K562 (cell line): ENCODE measurements at regions not wholly inside any gene's neighbourhood (a gene's known extent, or its start where the extent isn't known, plus 50 kb on each side); places are given as distances from the start of the nearest gene placed in this dataset.
A peak's percentile ranks its signal among the peaks of the same experiment; 100 is the strongest.
"Not testable (repeated sequence)": the region's sequence is repeated elsewhere in the genome, so short reads cannot be mapped to it uniquely, and the experiment has no call there.

Experiments
- ATAC-seq: fragments of 200-7000 bp; cut with Tn5 transposase; 3 replicates; pipeline ENCODE4 v1.9.1; 2020; ENCODE audit warnings: moderate library complexity
- BruUV-seq: library from RNA; stranded (reverse); fragments of 400-500 nt; replicated peaks from 2 replicates; lab custom pipeline; 2021; lab: Mats Ljungman, UMichigan
- CTCF ChIA-PET: fragments of 300-600 bp; formaldehyde crosslinking; extraction: SDS; loops from one replicate; lab custom pipeline; 2021; ENCODE audit warnings: low intra/inter-chr PET ratio; lab: Yijun Ruan, JAX
- POLR2A ChIA-PET: fragments of 300-600, 350-650 bp; sonication (Branson Sonifier 250); formaldehyde crosslinking; extraction: SDS; loops from one replicate; lab custom pipeline; 2021; ENCODE audit warnings: antibody characterized with exemption, inconsistent platforms; lab: Yijun Ruan, JAX
- DNase-seq, 4 experiments: peaks; one replicate each; pipeline versions ENCODE4 v3.0.0 to v3.0.0-alpha.2; 2011 to 2018; ENCODE audit warnings: low spot score in 3 of 4, mixed read lengths in 3 of 4; ENCODE audit errors: extremely low read depth in 1 of 4
- FAIRE-seq: peaks from 2 replicates; lab custom pipeline; 2011; peaks lifted over from hg19 to GRCh38; lab: Jason Lieb, UNC
- H2AFZ ChIP-seq: 2 replicates; pipeline ENCODE4 v1.6.0; 2011; ENCODE audit warnings: low read depth, low read length, control low read depth, inconsistent platforms
- H3K27ac ChIP-seq: fragments of 200-600 bp; 3 replicates; pipeline ENCODE4 v1.8.0; 2011; ENCODE audit warnings: low read depth, mild to moderate bottlenecking, control low read depth, inconsistent platforms, low read length, moderate library complexity, mixed read lengths; ENCODE audit errors: extremely low read depth
- H3K27me3 ChIP-seq, 2 experiments: fragments of 300-600 bp in 1 of 2; 2 replicates in 1 of 2; 3 replicates in 1 of 2; pipeline versions ENCODE4 v1.6.0 to v1.8.0; 2011; ENCODE audit warnings: inconsistent platforms in 2 of 2, low read length in 2 of 2, mild to moderate bottlenecking in 1 of 2, mixed read lengths in 1 of 2, moderate library complexity in 1 of 2; ENCODE audit not compliant: control insufficient read depth in 2 of 2, insufficient read depth in 2 of 2
- H3K36me3 ChIP-seq: fragments of 300-600 bp; 3 replicates; pipeline ENCODE4 v1.8.0; 2011; ENCODE audit warnings: mild to moderate bottlenecking, low read length, inconsistent platforms; ENCODE audit not compliant: control insufficient read depth, insufficient read depth
- H3K4me1 ChIP-seq, 2 experiments: fragments of 200-600 bp in 1 of 2; replicated peaks in 1 of 2; 2 replicates in 1 of 2; 3 replicates in 1 of 2; pipeline versions ENCODE4 v1.5.1 to v1.8.0; 2011; ENCODE audit warnings: inconsistent platforms in 2 of 2, low read length in 2 of 2, mild to moderate bottlenecking in 1 of 2, mixed read lengths in 1 of 2, moderate library complexity in 1 of 2; ENCODE audit not compliant: control insufficient read depth in 2 of 2, insufficient read depth in 2 of 2
- H3K4me2 ChIP-seq: 2 replicates; pipeline ENCODE4 v1.6.1; 2011; ENCODE audit warnings: low read length, control low read depth, inconsistent platforms, mixed read lengths; ENCODE audit not compliant: insufficient read depth
- H3K4me3 ChIP-seq: fragments of 200-600 bp; sonication (generic), shearing (Covaris generic); 2 replicates; pipeline ENCODE4 v1.5.1; 2016; ENCODE audit warnings: control low read depth, inconsistent platforms
- H3K79me2 ChIP-seq: fragments of 200-600 bp; 3 replicates; pipeline ENCODE4 v1.8.0; 2011; ENCODE audit warnings: low read length, inconsistent platforms; ENCODE audit not compliant: control insufficient read depth, insufficient read depth
- H3K9ac ChIP-seq, 2 experiments: 2 replicates each; pipeline versions ENCODE4 v1.6.0 to v1.6.1; 2011; ENCODE audit warnings: low read depth in 2 of 2, low read length in 2 of 2, control low read depth in 1 of 2, inconsistent platforms in 1 of 2, mild to moderate bottlenecking in 1 of 2, mixed read lengths in 1 of 2; ENCODE audit not compliant: insufficient read depth in 1 of 2
- H3K9me1 ChIP-seq: one replicate; pipeline ENCODE4 v1.6.0; 2011; ENCODE audit warnings: inconsistent platforms, mild to moderate bottlenecking, low read length, moderate library complexity; ENCODE audit not compliant: control insufficient read depth, insufficient read depth
- H3K9me3 ChIP-seq: replicated peaks from 2 replicates; pipeline ENCODE4 v1.5.1; 2011; ENCODE audit warnings: low read depth, low read length, inconsistent platforms; ENCODE audit not compliant: control insufficient read depth, insufficient read depth
- H4K20me1 ChIP-seq: replicated peaks from 2 replicates; pipeline ENCODE4 v1.6.1; 2011; ENCODE audit warnings: low read length, inconsistent platforms, mixed read lengths; ENCODE audit not compliant: control insufficient read depth, insufficient read depth
- CEBPB ChIP-seq: fragments of 450-650 bp; IDR thresholded peaks from 2 replicates; pipeline ENCODE4 v1.6.1; 2016; ENCODE audit warnings: missing genetic modification characterization, missing compliant biosample characterization
- POLR2A ChIP-seq: fragments of 450-650 bp; conservative IDR thresholded peaks from 2 replicates; pipeline ENCODE4 v1.6.1; 2016
- WGBS: fragments of 100-300 bp; shearing (Covaris generic); methylation state at CpG from one replicate; pipeline ENCODE4 v1.1.6; 2016; ENCODE audit warnings: low coverage, mixed read lengths; ENCODE audit not compliant: insufficient coverage; ENCODE audit errors: missing lambda C conversion rate; 5-methylcytosine and 5-hydroxymethylcytosine counted together
- in situ Hi-C: fragments of 300-500 bp; cut with MboI; formaldehyde crosslinking; loops from 4 replicates; pipeline ENCODE4 v1.15.0; 2018; ENCODE audit warnings: inconsistent platforms, mixed read lengths
- intact Hi-C: fragments of 100-400 bp; cut with micrococcal nuclease; formaldehyde crosslinking; loops from 2 replicates; pipeline ENCODE4 v1.14.2; 2022
- TF ChIP-seq, protein P1 (sequence below): fragments of 450-650 bp; IDR thresholded peaks from 2 replicates; pipeline ENCODE4 v1.6.1; 2016
- TF ChIP-seq, protein P2 (sequence below), 2 experiments: fragments of 450-650 bp in 1 of 2; sonication (generic) in 1 of 2; formaldehyde crosslinking in 1 of 2; IDR thresholded peaks in 1 of 2; conservative IDR thresholded peaks in 1 of 2; 2 replicates each; pipeline versions ENCODE4 v1.6.1 to v1.8.1; 2016 to 2023; ENCODE audit warnings: mild to moderate bottlenecking in 2 of 2, moderate library complexity in 2 of 2, inconsistent platforms in 1 of 2, missing genetic modification reagents in 1 of 2

DNA sequence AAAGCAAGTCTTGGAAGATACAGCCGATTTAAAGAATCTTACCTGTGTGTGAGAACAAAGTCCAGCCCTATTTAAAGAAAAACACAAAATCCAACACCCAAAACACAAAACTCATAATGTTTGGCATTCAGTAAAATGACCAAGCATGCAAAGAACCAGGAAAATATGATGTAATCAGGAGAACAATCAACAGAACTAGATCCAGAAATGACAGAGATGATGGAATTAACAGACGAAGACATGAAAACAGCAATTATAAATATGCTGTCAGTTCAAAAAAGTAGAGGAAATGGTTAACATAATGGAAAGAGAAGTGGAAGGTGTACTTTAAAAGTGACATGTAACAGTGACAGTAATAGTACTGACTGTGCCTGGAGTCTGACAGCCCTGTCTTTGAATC is 56.1 kb upstream of the ERV3-1 start:
- 0 out of 3 replicates have a peak, but pooled peaks have one; percentile 30 for ATAC-seq
- H3K27ac ChIP-seq, H3K9ac ChIP-seq, BruUV-seq, CTCF ChIA-PET, H2AFZ ChIP-seq, H3K4me3 ChIP-seq, intact Hi-C loops, H3K27me3 ChIP-seq, DNase-seq, H3K4me1 ChIP-seq, H3K9me3 ChIP-seq, H3K79me2 ChIP-seq, H4K20me1 ChIP-seq, H3K9me1 ChIP-seq, FAIRE-seq, POLR2A ChIA-PET, H3K4me2 ChIP-seq: not testable (repeated sequence)
- TF ChIP-seq, protein P1, sequence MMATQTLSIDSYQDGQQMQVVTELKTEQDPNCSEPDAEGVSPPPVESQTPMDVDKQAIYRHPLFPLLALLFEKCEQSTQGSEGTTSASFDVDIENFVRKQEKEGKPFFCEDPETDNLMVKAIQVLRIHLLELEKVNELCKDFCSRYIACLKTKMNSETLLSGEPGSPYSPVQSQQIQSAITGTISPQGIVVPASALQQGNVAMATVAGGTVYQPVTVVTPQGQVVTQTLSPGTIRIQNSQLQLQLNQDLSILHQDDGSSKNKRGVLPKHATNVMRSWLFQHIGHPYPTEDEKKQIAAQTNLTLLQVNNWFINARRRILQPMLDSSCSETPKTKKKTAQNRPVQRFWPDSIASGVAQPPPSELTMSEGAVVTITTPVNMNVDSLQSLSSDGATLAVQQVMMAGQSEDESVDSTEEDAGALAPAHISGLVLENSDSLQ = 0 out of 2 replicates have a peak, but pooled peaks have one; percentile 8
- TF ChIP-seq CEBPB (tag) (0 out of 2 replicates have a peak, but pooled peaks have one; percentile 7), POLR2A (peak; percentile 46; the same call in 1 of the 2 replicates)
- TF ChIP-seq, protein P2, sequence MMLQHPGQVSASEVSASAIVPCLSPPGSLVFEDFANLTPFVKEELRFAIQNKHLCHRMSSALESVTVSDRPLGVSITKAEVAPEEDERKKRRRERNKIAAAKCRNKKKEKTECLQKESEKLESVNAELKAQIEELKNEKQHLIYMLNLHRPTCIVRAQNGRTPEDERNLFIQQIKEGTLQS (IDR thresholded peaks at IDR 0.05) = peak; percentile 40; the same call in 1 of the 2 replicates
- TF ChIP-seq, protein P2 (CRISPR knock-in tag; conservative IDR thresholded peaks at IDR 0.05) = not testable (repeated sequence)
- in situ Hi-C loops = loop anchor here (5.0 kb wide), 1 partner anchor 690 kb away; no protein-coding TSS in a partner anchor
- peaks cover 22% of the 10 kb centered on the region; the same call in 2 of the 3 replicates for H3K36me3 ChIP-seq
- WGBS = 64% methylated on average over 2 of the region's 2 CpGs

DNA sequence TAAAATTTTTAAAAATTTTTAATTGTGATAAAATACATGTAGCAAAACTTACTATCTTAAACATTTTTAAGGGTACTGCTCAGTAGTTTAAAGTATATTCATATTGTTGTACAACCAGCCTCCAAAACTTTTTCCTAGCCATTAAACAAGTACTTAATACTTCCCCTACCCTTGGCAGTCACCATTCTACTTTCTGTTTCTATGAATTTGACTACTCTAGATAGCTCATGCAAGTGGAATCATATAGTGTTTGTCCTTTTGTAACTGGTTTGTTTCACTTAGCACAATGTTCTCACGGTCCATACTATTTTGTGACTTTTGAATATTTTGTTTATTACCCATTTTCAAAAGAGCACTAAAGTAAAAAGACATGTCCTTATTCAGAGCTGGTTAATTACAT is 52.8 kb upstream of the ERV3-1 start:
- in situ Hi-C loops, H3K9ac ChIP-seq, CTCF ChIA-PET, intact Hi-C loops, H3K4me3 ChIP-seq, H3K79me2 ChIP-seq, DNase-seq, H3K9me1 ChIP-seq, H2AFZ ChIP-seq, H3K27ac ChIP-seq, FAIRE-seq, H3K27me3 ChIP-seq, H4K20me1 ChIP-seq, BruUV-seq, H3K4me1 ChIP-seq, H3K9me3 ChIP-seq, H3K4me2 ChIP-seq, ATAC-seq: not testable (repeated sequence)
- H3K36me3 ChIP-seq = peaks cover 16% of the 10 kb centered on the region; the same call in 1 of the 3 replicates
- POLR2A ChIA-PET = interaction anchor here (0.7 kb wide), 1 partner anchor 15 kb away, joined by 3 read pairs; no protein-coding TSS in a partner anchor
- WGBS = 95% methylated on average over 1 of the region's 1 CpG
